Heart left ventricle (tissue), 13 donors: ENCODE measurements at regions not wholly inside any gene's neighbourhood (a gene's known extent, or its start where the extent isn't known, plus 50 kb on each side); places are given as distances from the start of the nearest gene placed in this dataset.

Experiments
- CTCF ChIP-seq, 12 donors: fragments of 200-600 bp; sonication (generic) in 4 of 12; IDR thresholded peaks; one replicate each; pipeline versions ENCODE4 v1.5.0 to v1.8.0; 2018 to 2022; ENCODE audit warnings: antibody characterized with exemption in 12 of 12, mild to moderate bottlenecking in 5 of 12
- POLR2A ChIP-seq, 2 donors: fragments of 450-650 bp; IDR thresholded peaks; one replicate each; pipeline ENCODE4 v1.6.1; 2017; ENCODE audit warnings: antibody characterized with exemption in 2 of 2, mild to moderate bottlenecking in 2 of 2, moderate library complexity in 2 of 2
- donor health status: ischemic (EF 13 %, LVEDD 7.1; RV severe dilation, severe dysfunction).
- donor health status: DM: no; HTN: yes; CAD: no.
- donor health status: DM: no; HTN: no; CAD: no.
- donor health status: ischemic (EF 25% LVEDD 6.9; RV normal size, moderate dysfunction).
- donor health status: ischemic (EF 25% LVEDD 5.7; RV mildly dilated, moderate dysfunction).
- donor health status: ischemic (EF 35%, LVEDD 5.7; RV mildly dilated, moderate dysfunction).
- donor health status: nonischemic (EF 11% LVEDD 7.7; RV severe dilation, severe dysfunction).
- donor health status: DM: yes; HTN: yes; CAD: no.
- donor health status: PGD.
- donor health status: ischemic (EF 29% LVEDD 5.4; RV normal size, mild dysfunction).
- donor health status: nonischemic (EF 23%, LVEDD 6.1; RV moderate dilation, normal function).

GRCh38 chr2:177042311-177042710 is 170.3 kb upstream of the HNRNPA3 start:
- TF ChIP-seq CTCF (IDR thresholded peaks at IDR 0.05) (no peak), POLR2A (IDR thresholded peaks at IDR 0.05) (no peak)
